NCI-H128 (cell line): ENCODE measurements at regions not wholly inside any gene's neighbourhood (a gene's known extent, or its start where the extent isn't known, plus 50 kb on each side); places are given as distances from the start of the nearest gene placed in this dataset.
"Not testable (repeated sequence)": the region's sequence is repeated elsewhere in the genome, so short reads cannot be mapped to it uniquely, and the experiment has no call there.

ENCODE experiments used
- DNase-seq: peaks from one replicate; lab custom pipeline; 2025; ENCODE audit not compliant: unreplicated experiment; lab: John Stamatoyannopoulos, UW

DNA sequence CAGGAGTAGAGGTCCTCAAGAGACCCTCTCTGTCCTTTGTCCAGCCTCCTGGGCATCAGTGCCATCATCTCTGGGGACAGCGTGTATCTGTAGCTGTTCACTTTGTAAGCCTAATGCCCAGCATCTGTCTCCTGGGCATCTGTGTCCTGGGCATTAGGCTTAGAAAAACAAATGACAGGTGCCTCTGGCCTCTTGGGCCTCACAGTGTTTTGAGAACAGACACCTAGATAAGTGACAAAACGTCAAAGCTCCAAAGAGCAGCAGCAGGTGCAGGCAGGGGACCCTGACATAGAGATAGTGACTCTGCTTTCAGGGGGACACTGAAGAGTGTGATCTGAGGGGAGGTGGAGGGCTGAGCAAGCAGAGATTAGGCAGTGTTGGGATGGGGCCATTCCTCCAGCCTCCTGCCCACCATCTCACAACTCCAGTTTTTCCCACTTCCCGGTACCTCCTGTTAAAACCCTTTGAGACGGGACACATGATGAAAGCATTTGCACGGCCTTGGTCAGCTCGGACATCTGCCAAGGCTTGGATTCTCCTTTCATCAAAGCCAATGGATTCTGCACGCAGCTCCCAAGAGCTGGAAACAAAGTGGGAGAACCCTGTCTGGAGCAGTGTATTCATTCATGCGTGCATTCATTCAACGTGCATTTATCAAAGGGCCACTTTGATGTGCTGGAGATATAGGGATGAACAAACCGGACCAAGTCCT lies 55.5 kb upstream of the CD93 start:
- DNase-seq: no peak

DNA sequence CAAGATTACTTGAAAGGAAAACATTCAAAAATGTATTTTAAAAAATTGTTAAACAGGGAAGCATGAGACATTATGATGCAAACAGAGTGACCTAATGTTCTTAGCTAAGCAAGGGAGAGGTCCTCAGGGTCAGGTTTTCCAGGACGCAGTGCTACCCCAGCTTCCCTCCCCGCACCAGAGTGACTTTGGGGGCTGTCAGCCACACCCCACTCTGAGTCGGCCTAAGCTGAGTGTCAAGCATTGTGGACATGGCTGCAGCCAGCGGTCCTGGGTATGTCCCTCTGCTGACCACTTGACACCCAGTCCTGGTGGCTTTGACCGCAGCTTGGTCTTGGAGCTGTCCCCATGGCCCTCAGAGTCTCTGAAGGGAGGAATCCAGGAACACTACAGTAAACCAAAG lies 54.9 kb upstream of the CD93 start:
- no peak for DNase-seq

- DNase-seq: not testable (repeated sequence)
These were observed 53.9 kb upstream of the CD93 start for GRCh38 chr20:23139984-23140383.

DNA sequence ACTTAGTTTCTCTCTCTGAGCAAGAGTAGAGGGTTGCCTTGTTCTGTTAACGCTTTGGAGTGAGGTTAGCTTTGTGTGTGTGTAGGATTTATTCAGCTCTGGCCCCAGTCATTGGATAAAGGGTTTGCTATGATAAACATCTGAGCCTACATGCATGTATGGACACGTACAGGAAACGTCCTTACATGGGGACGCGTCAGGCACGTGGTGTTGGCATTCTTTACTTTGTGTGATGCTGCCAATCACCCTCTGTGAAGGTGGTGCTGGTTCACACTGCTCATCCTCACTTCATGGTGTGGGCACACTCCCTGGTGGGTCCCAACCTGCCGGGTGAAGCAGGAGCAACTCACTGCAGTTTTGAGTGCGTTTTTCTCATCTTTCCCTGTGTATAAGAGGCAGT lies 53.4 kb upstream of the CD93 start:
- no peak for DNase-seq

- no peak for DNase-seq
These were observed 52.6 kb upstream of the CD93 start for GRCh38 chr20:23138682-23139081.

DNA sequence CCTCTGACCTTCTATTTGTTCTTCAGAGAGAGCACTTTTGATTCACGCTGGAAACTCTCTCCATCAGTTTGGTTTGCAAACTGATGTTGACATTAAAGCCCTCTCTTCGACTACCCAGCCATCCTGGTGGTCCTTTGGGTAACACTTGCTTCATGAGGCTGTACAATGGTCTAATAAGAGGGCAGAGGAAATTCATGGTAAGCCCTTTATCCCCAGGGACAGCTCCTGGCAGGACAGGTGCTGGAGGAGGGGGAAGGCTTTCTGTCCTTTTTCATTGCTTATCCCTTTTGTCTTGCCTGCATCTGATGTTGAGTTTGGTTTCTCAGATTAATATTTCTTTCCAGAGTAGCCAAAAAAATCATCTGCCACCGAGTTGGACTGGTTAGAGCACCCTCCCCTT lies 52.1 kb upstream of the CD93 start:
- no peak for DNase-seq

DNA sequence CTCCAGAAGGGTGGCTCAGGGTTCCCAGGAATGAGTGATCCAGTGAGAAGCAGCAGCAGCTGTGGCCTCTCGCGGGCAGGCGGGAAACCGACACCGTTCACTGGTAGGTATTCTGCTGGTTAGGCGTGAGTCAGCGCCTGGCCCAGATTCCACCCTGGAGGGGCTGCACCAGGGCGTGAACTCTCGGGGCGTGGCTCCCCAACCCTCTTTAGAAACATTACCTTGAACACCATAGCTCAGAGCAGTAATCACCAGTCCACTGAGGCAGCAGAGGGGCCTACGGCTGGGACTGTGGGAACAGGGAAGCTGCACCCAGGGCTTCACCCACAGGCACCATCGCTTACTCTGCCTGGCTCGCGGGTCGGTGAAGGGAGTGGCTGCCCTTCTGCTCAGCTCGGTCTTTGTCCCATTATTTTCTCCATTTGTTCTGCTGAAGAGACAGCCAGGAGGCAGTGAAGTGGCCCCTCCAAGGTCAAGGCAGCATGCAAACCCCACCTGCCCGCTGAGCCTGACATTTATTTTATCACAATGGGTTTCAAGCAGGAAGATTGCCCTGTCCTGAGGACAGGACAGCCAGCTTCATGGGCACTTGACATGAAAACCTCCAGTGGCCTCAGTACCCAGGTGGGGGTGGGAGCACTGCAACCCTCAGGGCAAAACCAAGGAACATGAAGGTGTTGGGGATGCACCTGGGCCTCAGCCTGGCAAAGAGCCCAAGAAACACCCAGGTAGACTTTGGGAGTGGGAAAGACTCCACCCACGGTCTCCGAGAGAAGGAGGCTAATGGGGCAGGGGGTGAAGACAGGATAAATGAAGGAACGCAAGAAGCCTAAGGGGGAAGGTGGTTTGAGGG lies 51.0 kb upstream of the CD93 start:
- DNase-seq: no peak

- no peak for DNase-seq
These were observed 49.6 kb upstream of the CD93 start for GRCh38 chr20:23135449-23136420.
